ENCODE measurements at regions not wholly inside any gene's neighbourhood (a gene's known extent, or its start where the extent isn't known, plus 50 kb on each side); places are given as distances from the start of the nearest gene placed in this dataset.

DNA sequence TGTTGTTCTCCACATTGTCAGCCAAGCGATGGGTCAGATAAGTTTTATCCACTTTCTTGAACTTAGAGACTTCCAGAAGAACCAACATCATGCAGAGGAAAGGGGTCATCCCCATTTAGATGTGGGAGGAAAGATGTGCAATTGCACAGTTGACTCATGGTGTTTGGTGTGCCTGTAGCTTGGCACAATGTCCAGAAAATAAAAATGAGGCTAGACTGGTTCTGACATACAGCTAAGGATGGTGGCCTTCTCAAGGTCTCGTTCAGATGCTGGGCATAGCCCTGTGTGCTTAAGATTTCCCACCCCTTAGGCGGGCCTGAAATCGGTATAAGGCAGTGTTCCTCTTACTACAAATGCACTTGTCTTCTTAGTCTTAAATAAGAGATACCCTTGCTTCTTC lies 101.1 kb downstream of the PCDH7 start:
- Histone ChIP-seq H3K4me1 (ENCODE audit: control insufficient read depth in 2 of 3, insufficient read depth in 2 of 3, low read depth in 1 of 3, low read length in 3 of 3) (no peaks in the 10 kb centered on the region), H3K9me3 (ENCODE audit: control insufficient read depth in 2 of 3, insufficient read depth in 1 of 3, low read length in 3 of 3) (no peaks in the 10 kb centered on the region), H3K36me3 (ENCODE audit: control insufficient read depth in 2 of 3, insufficient read depth in 3 of 3, low read length in 3 of 3) (no peaks in the 10 kb centered on the region), H3K4me3 (ENCODE audit: low read length in 3 of 3) (no peak overlapping the region), H3K27ac (ENCODE audit: low read depth in 2 of 2, low read length in 2 of 2) (no peak overlapping the region), H3K9ac (ENCODE audit: low read length in 3 of 3) (no peak overlapping the region), H3K27me3 (ENCODE audit: control insufficient read depth, insufficient read depth, low read length) (no peaks in the 10 kb centered on the region)
- no peak for FAIRE-seq
- TF ChIP-seq, protein P1, sequence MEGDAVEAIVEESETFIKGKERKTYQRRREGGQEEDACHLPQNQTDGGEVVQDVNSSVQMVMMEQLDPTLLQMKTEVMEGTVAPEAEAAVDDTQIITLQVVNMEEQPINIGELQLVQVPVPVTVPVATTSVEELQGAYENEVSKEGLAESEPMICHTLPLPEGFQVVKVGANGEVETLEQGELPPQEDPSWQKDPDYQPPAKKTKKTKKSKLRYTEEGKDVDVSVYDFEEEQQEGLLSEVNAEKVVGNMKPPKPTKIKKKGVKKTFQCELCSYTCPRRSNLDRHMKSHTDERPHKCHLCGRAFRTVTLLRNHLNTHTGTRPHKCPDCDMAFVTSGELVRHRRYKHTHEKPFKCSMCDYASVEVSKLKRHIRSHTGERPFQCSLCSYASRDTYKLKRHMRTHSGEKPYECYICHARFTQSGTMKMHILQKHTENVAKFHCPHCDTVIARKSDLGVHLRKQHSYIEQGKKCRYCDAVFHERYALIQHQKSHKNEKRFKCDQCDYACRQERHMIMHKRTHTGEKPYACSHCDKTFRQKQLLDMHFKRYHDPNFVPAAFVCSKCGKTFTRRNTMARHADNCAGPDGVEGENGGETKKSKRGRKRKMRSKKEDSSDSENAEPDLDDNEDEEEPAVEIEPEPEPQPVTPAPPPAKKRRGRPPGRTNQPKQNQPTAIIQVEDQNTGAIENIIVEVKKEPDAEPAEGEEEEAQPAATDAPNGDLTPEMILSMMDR (IDR thresholded peaks at IDR 0.05; ENCODE audit: borderline replicate concordance, extremely low read depth, insufficient read depth) = no peak
- intact Hi-C loops (cut with DNase I) = no loop called here
- DNase-seq = no peak

DNA sequence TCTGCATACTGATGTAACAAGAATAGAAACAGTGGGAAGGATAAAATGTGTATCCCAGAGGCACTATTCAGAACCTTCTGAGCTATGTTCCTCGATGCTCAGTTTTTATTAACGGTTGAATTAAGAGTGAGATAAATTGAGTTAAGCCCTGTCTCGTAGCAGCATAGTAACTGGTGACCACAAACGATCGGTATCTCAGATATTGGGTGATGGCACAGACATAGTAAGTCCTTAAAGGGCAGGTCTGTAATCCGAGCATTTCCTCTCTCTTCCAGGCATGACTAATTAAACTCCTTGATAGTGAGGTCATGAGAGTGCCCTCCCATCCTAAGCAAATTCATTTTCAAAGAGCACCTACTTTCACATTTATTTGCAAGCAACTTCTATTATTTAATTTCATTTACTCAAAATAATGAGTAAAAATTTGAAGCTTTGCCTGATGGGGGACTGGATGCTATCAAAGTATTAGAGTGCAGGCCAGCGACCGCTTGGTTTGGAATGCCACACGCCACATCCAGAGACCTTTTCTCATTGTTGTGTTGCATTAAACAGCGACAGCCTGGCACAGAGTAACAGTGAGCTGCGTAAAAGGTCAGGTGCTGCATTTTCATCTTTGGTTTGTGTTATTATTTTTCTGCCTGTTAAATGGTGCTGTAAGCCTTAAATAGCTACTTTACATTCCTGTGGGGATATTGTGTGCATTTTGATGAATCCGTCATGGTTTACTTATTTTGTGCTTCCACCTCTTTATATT lies 101.9 kb downstream of the PCDH7 start:
- intact Hi-C loops (cut with DNase I) = no loop called here
- no peak overlapping the region for H3K4me3 ChIP-seq (ENCODE audit: low read length in 3 of 3)
- H3K27me3 ChIP-seq (ENCODE audit: control insufficient read depth, insufficient read depth, low read length) = no peaks in the 10 kb centered on the region
- DNase-seq = peak in 1 of 5 donors; percentile 17
- no peak overlapping the region for H3K27ac ChIP-seq (ENCODE audit: low read depth in 2 of 2, low read length in 2 of 2)
- no peaks in the 10 kb centered on the region for H3K9me3 ChIP-seq (ENCODE audit: control insufficient read depth in 2 of 3, insufficient read depth in 1 of 3, low read length in 3 of 3)
- TF ChIP-seq, protein P1 (IDR thresholded peaks at IDR 0.05; ENCODE audit: borderline replicate concordance, extremely low read depth, insufficient read depth) = no peak
- no peak for FAIRE-seq
- no peak overlapping the region for H3K9ac ChIP-seq (ENCODE audit: low read length in 3 of 3)
- H3K4me1 ChIP-seq (ENCODE audit: control insufficient read depth in 2 of 3, insufficient read depth in 2 of 3, low read depth in 1 of 3, low read length in 3 of 3) = no peaks in the 10 kb centered on the region
- no peaks in the 10 kb centered on the region for H3K36me3 ChIP-seq (ENCODE audit: control insufficient read depth in 2 of 3, insufficient read depth in 3 of 3, low read length in 3 of 3)

DNA sequence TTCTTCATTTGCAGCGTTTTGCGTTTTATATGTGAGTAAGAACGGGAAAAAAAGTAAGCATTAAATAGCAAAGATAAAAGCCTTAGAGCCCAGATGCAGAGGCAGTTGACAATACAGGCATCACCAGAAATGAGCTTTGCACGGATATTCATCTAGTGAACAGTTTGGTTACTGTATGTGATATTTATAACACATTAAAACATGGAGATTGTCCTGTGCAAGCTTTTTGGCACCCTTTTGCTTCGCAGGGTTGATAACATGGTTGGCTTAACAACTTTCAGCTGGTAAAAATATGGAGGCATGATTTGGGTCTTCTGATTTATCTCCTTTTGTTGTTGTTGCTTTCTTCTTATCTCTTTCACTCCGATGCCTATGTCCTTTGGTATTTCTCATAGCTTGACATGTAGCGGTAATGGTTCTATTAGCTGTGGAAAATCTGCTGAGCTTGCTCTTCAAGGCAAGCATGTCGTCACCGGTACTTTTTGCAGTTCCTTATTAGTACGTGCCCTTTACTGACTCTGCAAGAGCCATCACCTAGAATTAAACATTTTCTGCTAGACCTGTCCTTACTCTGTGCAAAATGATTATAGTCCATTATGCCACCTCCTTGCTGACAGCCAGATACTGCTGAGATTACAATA lies 102.9 kb downstream of the PCDH7 start:
- H3K9ac ChIP-seq (ENCODE audit: low read length in 3 of 3) = no peak overlapping the region
- TF ChIP-seq, protein P1 (IDR thresholded peaks at IDR 0.05; ENCODE audit: borderline replicate concordance, extremely low read depth, insufficient read depth) = no peak
- no peaks in the 10 kb centered on the region for H3K36me3 ChIP-seq (ENCODE audit: control insufficient read depth in 2 of 3, insufficient read depth in 3 of 3, low read length in 3 of 3)
- no peak overlapping the region for H3K27ac ChIP-seq (ENCODE audit: low read depth in 2 of 2, low read length in 2 of 2)
- H3K9me3 ChIP-seq (ENCODE audit: control insufficient read depth in 2 of 3, insufficient read depth in 1 of 3, low read length in 3 of 3) = no peaks in the 10 kb centered on the region
- DNase-seq = no peak
- H3K27me3 ChIP-seq (ENCODE audit: control insufficient read depth, insufficient read depth, low read length) = no peaks in the 10 kb centered on the region
- intact Hi-C loops (cut with DNase I) = no loop called here
- no peaks in the 10 kb centered on the region for H3K4me1 ChIP-seq (ENCODE audit: control insufficient read depth in 2 of 3, insufficient read depth in 2 of 3, low read depth in 1 of 3, low read length in 3 of 3)
- no peak for FAIRE-seq
- H3K4me3 ChIP-seq (ENCODE audit: low read length in 3 of 3) = no peak overlapping the region

Data from kidney (tissue), 13 donors.